ENCODE measurements at regions not wholly inside any gene's neighbourhood (a gene's known extent, or its start where the extent isn't known, plus 50 kb on each side); places are given as distances from the start of the nearest gene placed in this dataset.

DNA sequence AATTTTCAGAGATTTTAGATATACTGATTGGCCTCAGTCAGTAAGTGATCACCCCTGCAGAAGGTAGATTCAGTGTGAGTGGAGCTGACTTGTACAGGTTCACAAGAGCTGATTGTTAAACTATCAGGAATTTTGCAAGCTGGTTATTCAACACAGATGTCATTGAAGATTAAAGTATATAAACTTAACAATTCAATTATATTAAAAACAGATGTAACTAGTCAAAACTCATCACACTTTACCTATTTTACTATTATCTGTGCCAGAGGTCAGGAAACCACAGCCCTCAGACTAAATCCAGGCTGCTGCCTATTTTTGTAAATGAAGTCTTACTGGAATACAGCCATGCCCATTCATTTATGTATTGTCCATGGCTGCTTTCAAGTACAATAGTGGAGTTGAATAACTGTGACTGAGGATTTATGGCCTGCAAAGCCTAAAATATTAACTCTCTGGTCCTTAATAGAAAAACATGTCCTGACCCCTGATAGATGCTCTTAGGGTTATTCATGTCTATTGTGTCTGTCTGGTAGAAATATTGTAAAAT, 429.3 kb upstream of the PDZRN3 start:
- Histone ChIP-seq H3K9me3 (no peaks in the 10 kb centered on the region), H3K27ac (no peak overlapping the region), H3K4me1 (peaks cover 0 to under 1% (median 0%) of the 10 kb centered on the region in 4 donors), H3K27me3 (no peaks in the 10 kb centered on the region), H3K36me3 (no peaks in the 10 kb centered on the region), H3K4me3 (no peak overlapping the region)
- no peak for TF ChIP-seq CTCF (IDR thresholded peaks at IDR 0.05)
- intact Hi-C loops (cut with DNase I; ENCODE audit: low total_unique reads): no loop called here
- DNase-seq: no peak

GRCh38 chr3:74049444-74049843, 424.7 kb upstream of the PDZRN3 start:
- intact Hi-C loops (cut with DNase I; ENCODE audit: low total_unique reads): no loop called here
- Histone ChIP-seq H3K27me3 (no peaks in the 10 kb centered on the region), H3K9me3 (no peaks in the 10 kb centered on the region), H3K4me3 (no peak overlapping the region), H3K36me3 (no peaks in the 10 kb centered on the region), H3K27ac (no peak overlapping the region), H3K4me1 (peaks cover 0 to 6% (median 0%) of the 10 kb centered on the region in 4 donors)
- no peak for DNase-seq
- no peak for TF ChIP-seq CTCF (IDR thresholded peaks at IDR 0.05)

- H3K27me3 ChIP-seq: no peaks in the 10 kb centered on the region
- H3K4me1 ChIP-seq: peaks cover 0 to 6% (median 0%) of the 10 kb centered on the region in 4 donors
- no peak overlapping the region for H3K4me3 ChIP-seq
- H3K27ac ChIP-seq: no peak overlapping the region
- TF ChIP-seq CTCF (IDR thresholded peaks at IDR 0.05): no peak
- no peaks in the 10 kb centered on the region for H3K9me3 ChIP-seq
- DNase-seq: no peak
- intact Hi-C loops (cut with DNase I; ENCODE audit: low total_unique reads): no loop called here
- H3K36me3 ChIP-seq: no peaks in the 10 kb centered on the region
Observed at GRCh38 chr3:74048699-74049098, 424.0 kb upstream of the PDZRN3 start.

DNA sequence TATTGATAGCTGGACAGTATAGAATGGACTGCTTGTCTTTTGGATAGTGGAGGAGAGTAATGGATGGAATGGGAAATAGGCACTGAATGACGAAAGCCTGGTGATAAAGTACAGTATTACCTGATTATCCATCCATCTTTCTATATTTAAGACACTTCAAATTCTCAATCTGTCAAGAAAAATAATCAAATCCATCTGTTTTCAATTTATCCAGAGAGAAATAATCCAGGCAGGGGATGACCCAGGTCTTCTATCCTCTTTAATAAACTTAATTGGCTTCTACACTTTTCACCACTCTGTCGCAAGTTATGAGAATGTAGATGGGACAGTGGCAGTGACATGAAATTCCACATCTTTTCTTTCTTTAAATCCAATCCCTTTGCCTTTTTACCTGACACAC, 420.3 kb upstream of the PDZRN3 start:
- no peak for DNase-seq
- no peak overlapping the region for H3K4me3 ChIP-seq
- no peak for TF ChIP-seq CTCF (IDR thresholded peaks at IDR 0.05)
- H3K4me1 ChIP-seq: peaks cover 0 to 6% (median 0%) of the 10 kb centered on the region in 4 donors
- no peaks in the 10 kb centered on the region for H3K36me3 ChIP-seq
- no peaks in the 10 kb centered on the region for H3K9me3 ChIP-seq
- H3K27ac ChIP-seq: no peak overlapping the region
- intact Hi-C loops (cut with DNase I; ENCODE audit: low total_unique reads): no loop called here
- no peaks in the 10 kb centered on the region for H3K27me3 ChIP-seq

DNA sequence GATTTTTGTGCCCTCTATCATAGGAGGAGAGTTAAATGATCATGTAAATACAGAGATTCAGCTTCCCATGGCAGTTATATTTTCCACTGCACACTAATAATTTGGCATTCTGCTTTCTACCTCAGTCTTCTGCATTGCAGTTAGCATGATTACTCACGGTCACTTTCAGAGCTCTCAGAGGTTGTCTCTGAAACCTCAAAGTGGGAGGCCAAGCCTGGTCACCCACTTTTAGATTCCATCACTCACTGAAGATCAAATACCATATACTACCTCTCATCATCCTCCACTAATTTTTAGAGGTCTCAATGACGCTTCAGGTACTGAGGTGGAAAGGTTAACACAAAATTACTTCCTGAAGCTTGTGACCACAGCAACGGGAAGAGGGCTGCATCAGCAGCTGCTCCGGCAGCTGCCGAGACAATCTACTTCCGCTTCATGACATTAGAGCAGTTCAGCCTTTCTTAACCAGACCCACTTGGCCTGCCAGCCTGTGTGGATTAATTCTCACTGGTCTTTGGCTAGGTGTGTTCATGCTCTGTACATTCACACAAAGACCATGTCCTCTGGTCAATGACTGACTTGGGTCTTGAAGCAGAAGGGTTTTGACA, 416.4 kb upstream of the PDZRN3 start:
- no peaks in the 10 kb centered on the region for H3K36me3 ChIP-seq
- no peak for TF ChIP-seq CTCF (IDR thresholded peaks at IDR 0.05)
- DNase-seq: no peak
- intact Hi-C loops (cut with DNase I; ENCODE audit: low total_unique reads): no loop called here
- no peak overlapping the region for H3K4me3 ChIP-seq
- no peaks in the 10 kb centered on the region for H3K4me1 ChIP-seq
- no peaks in the 10 kb centered on the region for H3K27me3 ChIP-seq
- H3K9me3 ChIP-seq: no peaks in the 10 kb centered on the region
- no peak overlapping the region for H3K27ac ChIP-seq

Measured in tibial artery (tissue), 4 donors.